ENCODE measurements at regions not wholly inside any gene's neighbourhood (a gene's known extent, or its start where the extent isn't known, plus 50 kb on each side); places are given as distances from the start of the nearest gene placed in this dataset.
A peak's percentile ranks its signal among the peaks of the same experiment; 100 is the strongest.

- CTCF ChIA-PET = no interaction called here
- DNase-seq (ENCODE audit: low read depth, low spot score) = peak; percentile 91
- ATAC-seq = peak; percentile 81
- TF ChIP-seq, protein P1, sequence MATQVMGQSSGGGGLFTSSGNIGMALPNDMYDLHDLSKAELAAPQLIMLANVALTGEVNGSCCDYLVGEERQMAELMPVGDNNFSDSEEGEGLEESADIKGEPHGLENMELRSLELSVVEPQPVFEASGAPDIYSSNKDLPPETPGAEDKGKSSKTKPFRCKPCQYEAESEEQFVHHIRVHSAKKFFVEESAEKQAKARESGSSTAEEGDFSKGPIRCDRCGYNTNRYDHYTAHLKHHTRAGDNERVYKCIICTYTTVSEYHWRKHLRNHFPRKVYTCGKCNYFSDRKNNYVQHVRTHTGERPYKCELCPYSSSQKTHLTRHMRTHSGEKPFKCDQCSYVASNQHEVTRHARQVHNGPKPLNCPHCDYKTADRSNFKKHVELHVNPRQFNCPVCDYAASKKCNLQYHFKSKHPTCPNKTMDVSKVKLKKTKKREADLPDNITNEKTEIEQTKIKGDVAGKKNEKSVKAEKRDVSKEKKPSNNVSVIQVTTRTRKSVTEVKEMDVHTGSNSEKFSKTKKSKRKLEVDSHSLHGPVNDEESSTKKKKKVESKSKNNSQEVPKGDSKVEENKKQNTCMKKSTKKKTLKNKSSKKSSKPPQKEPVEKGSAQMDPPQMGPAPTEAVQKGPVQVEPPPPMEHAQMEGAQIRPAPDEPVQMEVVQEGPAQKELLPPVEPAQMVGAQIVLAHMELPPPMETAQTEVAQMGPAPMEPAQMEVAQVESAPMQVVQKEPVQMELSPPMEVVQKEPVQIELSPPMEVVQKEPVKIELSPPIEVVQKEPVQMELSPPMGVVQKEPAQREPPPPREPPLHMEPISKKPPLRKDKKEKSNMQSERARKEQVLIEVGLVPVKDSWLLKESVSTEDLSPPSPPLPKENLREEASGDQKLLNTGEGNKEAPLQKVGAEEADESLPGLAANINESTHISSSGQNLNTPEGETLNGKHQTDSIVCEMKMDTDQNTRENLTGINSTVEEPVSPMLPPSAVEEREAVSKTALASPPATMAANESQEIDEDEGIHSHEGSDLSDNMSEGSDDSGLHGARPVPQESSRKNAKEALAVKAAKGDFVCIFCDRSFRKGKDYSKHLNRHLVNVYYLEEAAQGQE (IDR thresholded peaks at IDR 0.05; ENCODE audit: insufficient read depth in 1 of 2, low read depth in 2 of 2, low read length in 1 of 2) = no peak
- no peak for TF ChIP-seq CTCF (IDR thresholded peaks at IDR 0.05)
- intact Hi-C loops (cut with micrococcal nuclease; ENCODE audit: unreplicated experiment) = no loop called here
- Histone ChIP-seq H3K4me3 (ENCODE audit: low read depth in 2 of 2, low read length in 2 of 2) (peak overlapping the region; percentile 3 to 38; a peak in 3 of 4 replicates), H3K27ac (ENCODE audit: low read length) (peak overlapping the region; percentile 80), H3K36me3 (ENCODE audit: control insufficient read depth, insufficient read depth, low read length) (no peaks in the 10 kb centered on the region), H3K27me3 (ENCODE audit: control insufficient read depth, insufficient read depth, low read length) (no peaks in the 10 kb centered on the region), H3K9me3 (ENCODE audit: control insufficient read depth, insufficient read depth, low read depth, low read length) (no peaks in the 10 kb centered on the region), H3K4me1 (ENCODE audit: control insufficient read depth, insufficient read depth, low read length) (peaks cover 32% of the 10 kb centered on the region)
- POLR2A ChIA-PET = interaction anchor here (0.6 to 0.7 kb wide), 3 partner anchors 67 to 285 kb away, joined by 3 read pairs; no protein-coding TSS in a partner anchor
- in situ Hi-C loops (cut with HindIII; ENCODE audit: low pct_unique_long_range_greater_than_20kb, low sequenced_read_pairs) = no loop called here
- no TSS peak for BruUV-seq (replicated peaks)
Measured at GRCh38 chr1:59150577-59151386, 146.1 kb upstream of the FGGY start.

GRCh38 chr1:59151387-59151761, 145.5 kb upstream of the FGGY start:
- ChIA-PET POLR2A (interaction anchor here (0.6 to 0.7 kb wide), 2 partner anchors 68 to 286 kb away, joined by 3 read pairs; no protein-coding TSS in a partner anchor), CTCF (no interaction called here)
- H3K27me3 ChIP-seq (ENCODE audit: control insufficient read depth, insufficient read depth, low read length) = no peaks in the 10 kb centered on the region
- H3K9me3 ChIP-seq (ENCODE audit: control insufficient read depth, insufficient read depth, low read depth, low read length) = no peaks in the 10 kb centered on the region
- peak overlapping the region; percentile 80 for H3K27ac ChIP-seq (ENCODE audit: low read length)
- TF ChIP-seq SIN3A (IDR thresholded peaks at IDR 0.05; ENCODE audit: borderline replicate concordance, insufficient read depth, low read depth, low read length) = no peak
- TF ChIP-seq CTCF (IDR thresholded peaks at IDR 0.05) = no peak
- TF ChIP-seq, protein P1 (IDR thresholded peaks at IDR 0.05; ENCODE audit: insufficient read depth in 1 of 2, low read depth in 2 of 2, low read length in 1 of 2) = no peak
- no peak; the same call in 1 of the 2 replicates for TF ChIP-seq POLR2AphosphoS5 (IDR thresholded peaks at IDR 0.05; ENCODE audit: low read depth, low read length)
- no peak for TF ChIP-seq TCF7L2 (IDR thresholded peaks at IDR 0.05; ENCODE audit: low read depth, low read length)
- ATAC-seq (peak; percentile 47), DNase-seq (ENCODE audit: low read depth, low spot score) (no peak)
- no peaks in the 10 kb centered on the region for H3K36me3 ChIP-seq (ENCODE audit: control insufficient read depth, insufficient read depth, low read length)
- peaks cover 32% of the 10 kb centered on the region for H3K4me1 ChIP-seq (ENCODE audit: control insufficient read depth, insufficient read depth, low read length)
- H3K4me3 ChIP-seq (ENCODE audit: low read depth in 2 of 2, low read length in 2 of 2) = peak overlapping the region in 1 of 2 experiments; percentile 38; a peak in 2 of 4 replicates
- BruUV-seq (replicated peaks) = no TSS peak
- intact Hi-C loops (cut with micrococcal nuclease; ENCODE audit: unreplicated experiment) = no loop called here
- in situ Hi-C loops (cut with HindIII; ENCODE audit: low pct_unique_long_range_greater_than_20kb, low sequenced_read_pairs) = no loop called here
